GM12891 (cell line): ENCODE measurements at regions not wholly inside any gene's neighbourhood (a gene's known extent, or its start where the extent isn't known, plus 50 kb on each side); places are given as distances from the start of the nearest gene placed in this dataset.

Experiments
- PAX5 ChIP-seq: IDR thresholded peaks from 2 replicates; pipeline ENCODE4 v1.6.1; 2011; ENCODE audit warnings: low read length, moderate library complexity, mild to moderate bottlenecking; ENCODE audit not compliant: insufficient read depth, severe bottlenecking
- POLR2A ChIP-seq: IDR thresholded peaks from 2 replicates; pipeline ENCODE4 v1.6.1; 2011; ENCODE audit warnings: low read depth, low read length, control low read depth
- POLR2AphosphoS5 ChIP-seq: IDR thresholded peaks from 2 replicates; pipeline ENCODE4 v1.6.1; 2011; ENCODE audit warnings: low read depth, low read length, control low read depth
- POU2F2 ChIP-seq: IDR thresholded peaks from 2 replicates; pipeline ENCODE4 v1.6.1; 2011; ENCODE audit warnings: low read depth, mild to moderate bottlenecking, control low read depth, low read length, moderate library complexity
- SPI1 ChIP-seq: IDR thresholded peaks from 2 replicates; pipeline ENCODE4 v1.6.1; 2011; ENCODE audit warnings: low read depth, low read length, control low read depth
- TAF1 ChIP-seq: IDR thresholded peaks from 2 replicates; pipeline ENCODE4 v1.6.1; 2011; ENCODE audit warnings: low read depth, low read length, control low read depth

DNA sequence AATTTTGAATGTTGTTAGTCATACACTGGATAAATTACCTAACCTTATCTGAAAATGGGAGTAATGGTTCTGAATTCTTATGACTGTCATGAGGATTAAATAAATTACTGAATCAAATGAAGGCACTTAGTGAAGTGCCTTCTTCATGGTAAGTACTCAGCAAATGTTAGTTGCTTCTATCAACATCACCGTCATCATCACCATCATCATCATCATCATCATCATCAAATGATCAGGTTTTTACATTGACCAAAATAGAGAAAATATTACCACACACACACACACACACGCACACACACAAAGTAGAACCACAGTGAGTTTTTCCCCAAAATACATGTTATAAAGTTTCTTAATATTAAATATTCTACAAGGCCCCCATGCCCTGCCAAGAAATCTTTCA is 368.3 kb upstream of the FGF13 start:
- TF ChIP-seq POLR2A (no peak), PAX5 (no peak), SPI1 (no peak), POLR2AphosphoS5 (no peak), TAF1 (no peak), POU2F2 (no peak)
